Smooth muscle cell (in vitro differentiated cells): ENCODE measurements at regions not wholly inside any gene's neighbourhood (a gene's known extent, or its start where the extent isn't known, plus 50 kb on each side); places are given as distances from the start of the nearest gene placed in this dataset.

Experiments
- DNase-seq: peaks from one replicate; lab custom pipeline; 2025; ENCODE audit not compliant: unreplicated experiment; lab: John Stamatoyannopoulos, UW
- H2AFZ ChIP-seq: fragments of 200-600 bp; sonication (generic); 2 replicates; pipeline ENCODE4 v1.6.0; 2016; ENCODE audit warnings: antibody characterized with exemption, low read depth, mild to moderate bottlenecking
- H3F3A ChIP-seq: fragments of 200-600 bp; sonication (generic); 2 replicates; pipeline ENCODE4 v1.6.0; 2017; ENCODE audit warnings: antibody characterized with exemption, low read depth
- H3K27ac ChIP-seq: fragments of 200-600 bp; sonication (generic); 2 replicates; pipeline ENCODE4 v1.5.1; 2016; ENCODE audit warnings: low read depth, mild to moderate bottlenecking
- H3K27me3 ChIP-seq: fragments of 200-600 bp; sonication (generic); 2 replicates; pipeline ENCODE4 v1.6.1; 2016; ENCODE audit warnings: low read depth, mild to moderate bottlenecking
- H3K36me3 ChIP-seq: fragments of 200-600 bp; sonication (generic); 2 replicates; pipeline ENCODE4 v1.5.1; 2016; ENCODE audit warnings: low read depth
- H3K4me1 ChIP-seq: fragments of 200-600 bp; sonication (generic); 2 replicates; pipeline ENCODE4 v1.5.1; 2016; ENCODE audit warnings: low read depth
- H3K4me2 ChIP-seq: fragments of 200-600 bp; sonication (generic); 2 replicates; pipeline ENCODE4 v1.6.0; 2016; ENCODE audit warnings: mild to moderate bottlenecking
- H3K4me3 ChIP-seq: fragments of 200-600 bp; sonication (generic); 2 replicates; pipeline ENCODE4 v1.5.1; 2016; ENCODE audit warnings: mild to moderate bottlenecking
- H3K79me2 ChIP-seq: fragments of 200-600 bp; sonication (generic); 2 replicates; pipeline ENCODE4 v1.6.0; 2016; ENCODE audit warnings: low read depth, mild to moderate bottlenecking
- H3K9ac ChIP-seq: fragments of 200-600 bp; sonication (generic); 2 replicates; pipeline ENCODE4 v1.6.0; 2016; ENCODE audit warnings: low read depth
- H3K9me3 ChIP-seq: fragments of 200-600 bp; sonication (generic); replicated peaks from 2 replicates; pipeline ENCODE4 v1.5.1; 2016; ENCODE audit warnings: low read depth
- H4K20me1 ChIP-seq: fragments of 200-600 bp; sonication (generic); 2 replicates; pipeline ENCODE4 v1.6.0; 2016; ENCODE audit warnings: low read depth
- WGBS: methylation state at CpG from one replicate; pipeline ENCODE4 v1.1.7; 2016; ENCODE audit warnings: low lambda C conversion rate; 5-methylcytosine and 5-hydroxymethylcytosine counted together
- TF ChIP-seq, protein P1 (sequence below): fragments of 200-600 bp; sonication (generic); IDR thresholded peaks from 2 replicates; pipeline ENCODE4 v1.5.1; 2017; ENCODE audit warnings: borderline replicate concordance, mild to moderate bottlenecking, antibody characterized with exemption; ENCODE audit not compliant: insufficient read depth, poor library complexity, severe bottlenecking

GRCh38 chr4:132238697-132239096, 910.4 kb upstream of the PCDH10 start:
- H3K9me3 ChIP-seq, result no peaks in the 10 kb centered on the region
- no peak overlapping the region for H3K4me2 ChIP-seq
- WGBS, result 91% methylated on average over 1 of the region's 1 CpG
- H2AFZ ChIP-seq, result no peak overlapping the region
- no peak overlapping the region for H3K9ac ChIP-seq
- no peaks in the 10 kb centered on the region for H3K36me3 ChIP-seq
- no peaks in the 10 kb centered on the region for H3K4me1 ChIP-seq
- no peaks in the 10 kb centered on the region for H4K20me1 ChIP-seq
- no peaks in the 10 kb centered on the region for H3K27me3 ChIP-seq
- H3F3A ChIP-seq, result no peaks in the 10 kb centered on the region
- no peak overlapping the region for H3K4me3 ChIP-seq
- no peak overlapping the region for H3K27ac ChIP-seq
- TF ChIP-seq, protein P1, sequence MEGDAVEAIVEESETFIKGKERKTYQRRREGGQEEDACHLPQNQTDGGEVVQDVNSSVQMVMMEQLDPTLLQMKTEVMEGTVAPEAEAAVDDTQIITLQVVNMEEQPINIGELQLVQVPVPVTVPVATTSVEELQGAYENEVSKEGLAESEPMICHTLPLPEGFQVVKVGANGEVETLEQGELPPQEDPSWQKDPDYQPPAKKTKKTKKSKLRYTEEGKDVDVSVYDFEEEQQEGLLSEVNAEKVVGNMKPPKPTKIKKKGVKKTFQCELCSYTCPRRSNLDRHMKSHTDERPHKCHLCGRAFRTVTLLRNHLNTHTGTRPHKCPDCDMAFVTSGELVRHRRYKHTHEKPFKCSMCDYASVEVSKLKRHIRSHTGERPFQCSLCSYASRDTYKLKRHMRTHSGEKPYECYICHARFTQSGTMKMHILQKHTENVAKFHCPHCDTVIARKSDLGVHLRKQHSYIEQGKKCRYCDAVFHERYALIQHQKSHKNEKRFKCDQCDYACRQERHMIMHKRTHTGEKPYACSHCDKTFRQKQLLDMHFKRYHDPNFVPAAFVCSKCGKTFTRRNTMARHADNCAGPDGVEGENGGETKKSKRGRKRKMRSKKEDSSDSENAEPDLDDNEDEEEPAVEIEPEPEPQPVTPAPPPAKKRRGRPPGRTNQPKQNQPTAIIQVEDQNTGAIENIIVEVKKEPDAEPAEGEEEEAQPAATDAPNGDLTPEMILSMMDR, result no peak
- H3K79me2 ChIP-seq, result no peaks in the 10 kb centered on the region
- no peak for DNase-seq

DNA sequence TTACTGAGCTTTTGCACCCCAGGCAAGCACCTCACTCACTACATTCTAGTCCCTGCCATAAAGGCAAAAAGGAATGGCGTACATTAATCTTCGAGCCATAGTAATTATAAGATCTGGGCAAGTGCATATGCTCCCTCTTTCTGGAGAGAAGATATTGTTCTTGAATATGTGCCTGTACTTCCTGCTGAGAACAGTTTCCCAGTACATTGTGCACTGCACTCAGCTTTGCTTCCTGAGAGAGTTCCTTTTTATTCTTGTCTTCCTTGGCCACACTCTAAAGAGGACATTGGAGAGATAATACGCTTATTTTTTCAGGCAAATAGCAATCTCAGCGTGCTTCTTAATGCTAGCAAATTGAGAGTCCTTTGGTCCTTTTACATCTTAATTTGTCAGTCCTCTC, 909.0 kb upstream of the PCDH10 start:
- H3K36me3 ChIP-seq, result no peaks in the 10 kb centered on the region
- no peak overlapping the region for H3K4me2 ChIP-seq
- TF ChIP-seq, protein P1, result no peak
- no peaks in the 10 kb centered on the region for H3F3A ChIP-seq
- no peaks in the 10 kb centered on the region for H3K9me3 ChIP-seq
- H3K27me3 ChIP-seq, result no peaks in the 10 kb centered on the region
- DNase-seq, result no peak
- WGBS, result 91% methylated on average over 4 of the region's 4 CpGs
- H3K4me1 ChIP-seq, result no peaks in the 10 kb centered on the region
- H3K27ac ChIP-seq, result no peak overlapping the region
- no peak overlapping the region for H3K9ac ChIP-seq
- no peaks in the 10 kb centered on the region for H3K79me2 ChIP-seq
- H2AFZ ChIP-seq, result no peak overlapping the region
- no peaks in the 10 kb centered on the region for H4K20me1 ChIP-seq
- no peak overlapping the region for H3K4me3 ChIP-seq

DNA sequence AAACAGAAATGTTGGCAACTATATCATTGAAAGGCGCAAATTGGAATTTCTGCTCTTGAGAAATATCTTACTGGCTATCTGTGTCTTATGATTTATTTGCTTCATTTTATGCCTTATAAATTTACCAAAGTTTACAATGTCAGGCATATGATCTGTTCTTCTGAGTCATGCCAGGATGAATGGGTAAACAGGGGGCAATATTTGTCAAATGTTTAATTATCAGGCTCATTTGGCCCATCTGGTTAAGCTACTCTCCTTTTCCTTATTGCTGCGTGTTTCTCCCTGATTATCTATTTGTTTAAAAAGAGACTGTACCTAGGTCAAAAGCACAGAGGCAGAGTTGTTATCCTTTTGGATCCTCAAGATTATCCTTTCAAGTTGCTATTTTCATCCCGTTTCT, 903.8 kb upstream of the PCDH10 start:
- H3K36me3 ChIP-seq, result no peaks in the 10 kb centered on the region

GRCh38 chr4:132264176-132264575, 884.9 kb upstream of the PCDH10 start:
- no peaks in the 10 kb centered on the region for H3F3A ChIP-seq
- H3K79me2 ChIP-seq, result no peaks in the 10 kb centered on the region
- no peaks in the 10 kb centered on the region for H3K9me3 ChIP-seq
- H3K27me3 ChIP-seq, result no peaks in the 10 kb centered on the region
- DNase-seq, result no peak
- no peaks in the 10 kb centered on the region for H3K36me3 ChIP-seq
- H3K4me2 ChIP-seq, result no peak overlapping the region
- no peak overlapping the region for H2AFZ ChIP-seq
- TF ChIP-seq, protein P1, result no peak
- H4K20me1 ChIP-seq, result no peaks in the 10 kb centered on the region
- no peaks in the 10 kb centered on the region for H3K4me1 ChIP-seq
- no peak overlapping the region for H3K9ac ChIP-seq
- no peak overlapping the region for H3K4me3 ChIP-seq
- H3K27ac ChIP-seq, result no peak overlapping the region

More for the DNA sequence above, 903.8 kb upstream of the PCDH10 start:
- Histone ChIP-seq H3F3A (no peaks in the 10 kb centered on the region), H3K27me3 (no peaks in the 10 kb centered on the region), H2AFZ (peak overlapping the region; percentile 42), H3K27ac (no peak overlapping the region), H3K9ac (no peak overlapping the region), H3K4me1 (no peaks in the 10 kb centered on the region), H3K4me3 (no peak overlapping the region), H3K4me2 (no peak overlapping the region), H4K20me1 (no peaks in the 10 kb centered on the region), H3K9me3 (no peaks in the 10 kb centered on the region), H3K79me2 (no peaks in the 10 kb centered on the region)
- TF ChIP-seq, protein P1, result no peak
- WGBS, result 86% methylated on average over 3 of the region's 3 CpGs
- no peak for DNase-seq
